ENCODE measurements at regions not wholly inside any gene's neighbourhood (a gene's known extent, or its start where the extent isn't known, plus 50 kb on each side); places are given as distances from the start of the nearest gene placed in this dataset.

- H3K4me3 ChIP-seq: no peak overlapping the region
- H3K27me3 ChIP-seq: peaks cover 6% of the 10 kb centered on the region
- H3K9me3 ChIP-seq: peaks cover 0 to 6% (median 0%) of the 10 kb centered on the region in 3 donors
- peaks cover 0 to 4% (median 0%) of the 10 kb centered on the region in 3 donors for H3K4me1 ChIP-seq
- no peak for ATAC-seq
- H3K27ac ChIP-seq: no peak overlapping the region
- TF ChIP-seq CTCF (IDR thresholded peaks at IDR 0.05) (no peak), POLR2AphosphoS5 (IDR thresholded peaks at IDR 0.05) (no peak)
- WGBS, 2 donors (ENCODE audit: low coverage in 1 of 2): 46 to 60% methylated on average over 4 to 5 of the region's 5 CpGs
- H3K36me3 ChIP-seq: no peaks in the 10 kb centered on the region
Measured at GRCh38 chr1:181259026-181259745, 170.7 kb downstream of the IER5 start.

- ATAC-seq: no peak
- H3K4me3 ChIP-seq: no peak overlapping the region
- 94 to 97% methylated on average over 3 of the region's 3 CpGs for WGBS, 2 donors (ENCODE audit: low coverage in 1 of 2)
- H3K9me3 ChIP-seq: peaks cover 0 to 4% (median 0%) of the 10 kb centered on the region in 3 donors
- TF ChIP-seq POLR2A (IDR thresholded peaks at IDR 0.05): no peak
- no peak for TF ChIP-seq EP300 (IDR thresholded peaks at IDR 0.05)
- TF ChIP-seq POLR2AphosphoS5 (IDR thresholded peaks at IDR 0.05): no peak
- no peak for TF ChIP-seq CTCF (IDR thresholded peaks at IDR 0.05)
- peaks cover 6% of the 10 kb centered on the region for H3K27me3 ChIP-seq
- H3K27ac ChIP-seq: no peak overlapping the region
- H3K4me1 ChIP-seq: peaks cover 0 to 4% (median 0%) of the 10 kb centered on the region in 3 donors
- no peaks in the 10 kb centered on the region for H3K36me3 ChIP-seq
Measured at GRCh38 chr1:181260271-181260670, 171.8 kb downstream of the IER5 start.

- WGBS, 2 donors (ENCODE audit: low coverage in 1 of 2): 85 to 100% methylated on average over 1 of the region's 1 CpG
- H3K9me3 ChIP-seq: no peaks in the 10 kb centered on the region
- peaks cover 6% of the 10 kb centered on the region for H3K27me3 ChIP-seq
- H3K4me1 ChIP-seq: no peaks in the 10 kb centered on the region
- H3K27ac ChIP-seq: no peak overlapping the region
- no peak for TF ChIP-seq POLR2A (IDR thresholded peaks at IDR 0.05)
- TF ChIP-seq EP300 (IDR thresholded peaks at IDR 0.05): no peak
- no peak for TF ChIP-seq CTCF (IDR thresholded peaks at IDR 0.05)
- TF ChIP-seq POLR2AphosphoS5 (IDR thresholded peaks at IDR 0.05): no peak
- no peak overlapping the region for H3K4me3 ChIP-seq
- ATAC-seq: no peak
- H3K36me3 ChIP-seq: no peaks in the 10 kb centered on the region
Measured at GRCh38 chr1:181260994-181261393, 172.5 kb downstream of the IER5 start.

GRCh38 chr1:181262069-181262468 is 173.6 kb downstream of the IER5 start:
- 0 to 15% methylated on average over 1 of the region's 1 CpG for whole genome bisulfite sequencing, 2 donors (ENCODE audit: low coverage in 1 of 2)
- Histone ChIP-seq H3K27me3 (peaks cover 6% of the 10 kb centered on the region), H3K36me3 (no peaks in the 10 kb centered on the region), H3K4me3 (no peak overlapping the region), H3K9me3 (no peaks in the 10 kb centered on the region), H3K27ac (no peak overlapping the region), H3K4me1 (no peaks in the 10 kb centered on the region)
- TF ChIP-seq CTCF (IDR thresholded peaks at IDR 0.05) (no peak), EP300 (IDR thresholded peaks at IDR 0.05) (no peak), POLR2AphosphoS5 (IDR thresholded peaks at IDR 0.05) (no peak), POLR2A (IDR thresholded peaks at IDR 0.05) (no peak)
- no peak for ATAC-seq

GRCh38 chr1:181263444-181263843 is 174.9 kb downstream of the IER5 start:
- Histone ChIP-seq H3K4me1 (no peaks in the 10 kb centered on the region), H3K36me3 (no peaks in the 10 kb centered on the region), H3K27ac (no peak overlapping the region), H3K4me3 (no peak overlapping the region), H3K27me3 (no peaks in the 10 kb centered on the region), H3K9me3 (no peaks in the 10 kb centered on the region)
- no peak for ATAC-seq
- WGBS, 2 donors (ENCODE audit: low coverage in 1 of 2): 85% methylated on average over 2 of the region's 2 CpGs; no CpG with 5 or more reads in 1 of the 2 donors
- no peak for TF ChIP-seq EP300 (IDR thresholded peaks at IDR 0.05)
- TF ChIP-seq POLR2AphosphoS5 (IDR thresholded peaks at IDR 0.05): no peak
- TF ChIP-seq CTCF (IDR thresholded peaks at IDR 0.05): no peak
- TF ChIP-seq POLR2A (IDR thresholded peaks at IDR 0.05): no peak

Measured in gastroesophageal sphincter (tissue), 4 donors.